ENCODE measurements at regions not wholly inside any gene's neighbourhood (a gene's known extent, or its start where the extent isn't known, plus 50 kb on each side); places are given as distances from the start of the nearest gene placed in this dataset.

DNA sequence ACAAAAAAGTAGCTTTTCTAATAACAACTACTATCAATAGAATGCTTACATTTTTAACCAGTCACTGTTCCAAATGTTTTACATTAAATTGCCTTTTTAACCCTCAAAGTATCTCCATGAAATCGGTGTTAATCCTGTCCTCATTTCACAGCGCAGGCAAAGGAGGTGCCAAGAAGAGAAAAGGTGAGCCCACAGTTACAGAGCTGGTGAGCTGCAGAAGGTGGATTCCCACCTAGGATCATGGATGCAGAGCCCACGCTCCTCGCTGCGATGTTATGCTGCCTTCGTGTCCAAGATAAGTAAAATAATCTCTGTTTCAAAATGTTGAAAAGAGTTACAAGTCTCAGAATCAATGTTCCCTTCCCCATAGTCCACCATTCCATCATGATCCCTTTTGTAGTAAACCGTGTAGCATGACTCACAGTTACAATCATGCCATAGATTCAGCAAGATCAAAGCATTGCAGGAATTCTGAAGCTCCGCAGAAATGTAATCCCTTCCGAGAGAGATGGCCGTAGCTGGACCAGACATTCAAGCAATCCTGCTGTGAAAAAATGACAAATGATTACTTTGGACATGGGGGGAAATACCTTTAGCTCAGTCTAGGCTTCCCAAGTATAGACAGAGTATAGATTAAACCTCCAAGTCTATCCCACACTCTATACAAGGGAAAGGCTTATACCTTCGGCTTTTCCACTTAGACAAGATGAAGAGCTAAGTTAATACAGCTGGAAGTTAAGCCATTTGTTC lies 394.7 kb upstream of the AKR1E2 start:
- Histone ChIP-seq H3K27me3 (no peaks in the 10 kb centered on the region), H3K9me2 (replicated peaks; ENCODE audit: insufficient read depth) (no peaks in the 10 kb centered on the region), H3K36me3 (replicated peaks; ENCODE audit: insufficient read depth, low read depth) (no peaks in the 10 kb centered on the region), H3K4me2 (no peak overlapping the region), H3K9me3 (ENCODE audit: low read depth) (no peaks in the 10 kb centered on the region), H4K20me1 (ENCODE audit: insufficient read depth, poor library complexity, severe bottlenecking) (no peaks in the 10 kb centered on the region), H2AFZ (peak overlapping the region; percentile 1), H3K79me2 (no peaks in the 10 kb centered on the region), H3K4me1 (ENCODE audit: insufficient read depth) (no peaks in the 10 kb centered on the region), H3K4me3 (no peak overlapping the region), H3K27ac (no peak overlapping the region)
- TF ChIP-seq EZH2phosphoT487 (IDR thresholded peaks at IDR 0.05; ENCODE audit: low read depth, severe bottlenecking, unreplicated experiment): no peak
- TF ChIP-seq EZH2 (IDR thresholded peaks at IDR 0.05; ENCODE audit: borderline replicate concordance): no peak
- TF ChIP-seq CTCF (IDR thresholded peaks at IDR 0.05; ENCODE audit: poor library complexity): no peak
- DNase-seq (ENCODE audit: low spot score): no peak
- 54% methylated on average over 11 of the region's 11 CpGs for WGBS (ENCODE audit: low lambda C conversion rate, missing lambda C conversion rate)

- DNase-seq (ENCODE audit: low spot score): no peak
- 82% methylated on average over 9 of the region's 9 CpGs for WGBS (ENCODE audit: low lambda C conversion rate, missing lambda C conversion rate)
- Histone ChIP-seq H3K27me3 (no peaks in the 10 kb centered on the region), H3K4me3 (no peak overlapping the region), H3K36me3 (replicated peaks; ENCODE audit: insufficient read depth, low read depth) (no peaks in the 10 kb centered on the region), H3K79me2 (no peaks in the 10 kb centered on the region), H3K27ac (no peak overlapping the region), H3K9me3 (ENCODE audit: low read depth) (no peaks in the 10 kb centered on the region), H3K4me1 (ENCODE audit: insufficient read depth) (no peaks in the 10 kb centered on the region), H3K4me2 (no peak overlapping the region), H4K20me1 (ENCODE audit: insufficient read depth, poor library complexity, severe bottlenecking) (no peaks in the 10 kb centered on the region), H2AFZ (no peak overlapping the region), H3K9me2 (replicated peaks; ENCODE audit: insufficient read depth) (no peaks in the 10 kb centered on the region)
- TF ChIP-seq EZH2 (IDR thresholded peaks at IDR 0.05; ENCODE audit: borderline replicate concordance) (no peak), EZH2phosphoT487 (IDR thresholded peaks at IDR 0.05; ENCODE audit: low read depth, severe bottlenecking, unreplicated experiment) (no peak), CTCF (IDR thresholded peaks at IDR 0.05; ENCODE audit: poor library complexity) (no peak)
Observed at GRCh38 chr10:4429571-4429970, 396.4 kb upstream of the AKR1E2 start.

- Histone ChIP-seq H3K27ac (no peak overlapping the region), H3K36me3 (replicated peaks; ENCODE audit: insufficient read depth, low read depth) (no peaks in the 10 kb centered on the region), H3K4me2 (no peak overlapping the region), H3K4me1 (ENCODE audit: insufficient read depth) (no peaks in the 10 kb centered on the region), H2AFZ (no peak overlapping the region), H3K9me2 (replicated peaks; ENCODE audit: insufficient read depth) (no peaks in the 10 kb centered on the region), H4K20me1 (ENCODE audit: insufficient read depth, poor library complexity, severe bottlenecking) (no peaks in the 10 kb centered on the region), H3K79me2 (no peaks in the 10 kb centered on the region), H3K4me3 (no peak overlapping the region), H3K27me3 (no peaks in the 10 kb centered on the region), H3K9me3 (ENCODE audit: low read depth) (no peaks in the 10 kb centered on the region)
- WGBS (ENCODE audit: low lambda C conversion rate, missing lambda C conversion rate): 93% methylated on average over 1 of the region's 1 CpG
- no peak for DNase-seq (ENCODE audit: low spot score)
- no peak for TF ChIP-seq EZH2 (IDR thresholded peaks at IDR 0.05; ENCODE audit: borderline replicate concordance)
- TF ChIP-seq CTCF (IDR thresholded peaks at IDR 0.05; ENCODE audit: poor library complexity): no peak
- no peak for TF ChIP-seq EZH2phosphoT487 (IDR thresholded peaks at IDR 0.05; ENCODE audit: low read depth, severe bottlenecking, unreplicated experiment)
Observed at GRCh38 chr10:4427532-4427931, 398.5 kb upstream of the AKR1E2 start.
